WERI-Rb-1 (cell line): ENCODE measurements at regions not wholly inside any gene's neighbourhood (a gene's known extent, or its start where the extent isn't known, plus 50 kb on each side); places are given as distances from the start of the nearest gene placed in this dataset.
"Not testable (repeated sequence)": the region's sequence is repeated elsewhere in the genome, so short reads cannot be mapped to it uniquely, and the experiment has no call there.

Experiments used
- DNase-seq: peaks from one replicate; pipeline ENCODE4 v3.0.0-alpha.2; 2020
- H3K27ac ChIP-seq: fragments of 250-450 bp; sonication (Bioruptor Pico); 2 replicates; pipeline ENCODE4 v1.5.1; 2020; ENCODE audit warnings: mild to moderate bottlenecking, moderate library complexity
- H3K27me3 ChIP-seq: fragments of 250-450 bp; sonication (Bioruptor Pico); 2 replicates; pipeline ENCODE4 v1.5.1; 2021; ENCODE audit warnings: mild to moderate bottlenecking, low read depth, moderate library complexity; ENCODE audit not compliant: insufficient read depth, severe bottlenecking
- H3K36me3 ChIP-seq: fragments of 250-450 bp; sonication (Bioruptor Pico); 2 replicates; pipeline ENCODE4 v1.5.1; 2020; ENCODE audit warnings: mild to moderate bottlenecking, moderate library complexity
- H3K4me3 ChIP-seq: 2 replicates; pipeline ENCODE4 v1.5.1; 2011; ENCODE audit warnings: low read depth, mild to moderate bottlenecking, control low read depth, low read length
- H3K9me3 ChIP-seq: fragments of 250-450 bp; sonication (Bioruptor Pico); 2 replicates; pipeline ENCODE4 v1.5.1; 2021; ENCODE audit warnings: mild to moderate bottlenecking, moderate library complexity; ENCODE audit not compliant: severe bottlenecking
- CTCF ChIP-seq: IDR thresholded peaks from 2 replicates; pipeline ENCODE4 v1.5.1; 2011; ENCODE audit warnings: low read depth, mild to moderate bottlenecking, control low read depth, inconsistent platforms, low read length

- no peaks in the 10 kb centered on the region for H3K36me3 ChIP-seq
- H3K27me3 ChIP-seq, result no peaks in the 10 kb centered on the region
- no peaks in the 10 kb centered on the region for H3K9me3 ChIP-seq
- H3K27ac ChIP-seq, result no peak overlapping the region
- no peak overlapping the region for H3K4me3 ChIP-seq
- TF ChIP-seq CTCF, result no peak
- no peak for DNase-seq
Measured at GRCh38 chr2:12463189-12463588, 253.5 kb upstream of the TRIB2 start.

- TF ChIP-seq CTCF, result no peak
- Histone ChIP-seq H3K27me3 (no peaks in the 10 kb centered on the region), H3K27ac (no peak overlapping the region), H3K36me3 (no peaks in the 10 kb centered on the region), H3K4me3 (no peak overlapping the region), H3K9me3 (no peaks in the 10 kb centered on the region)
- no peak for DNase-seq
Measured at GRCh38 chr2:12465631-12466135, 251.1 kb upstream of the TRIB2 start.

GRCh38 chr2:12467303-12467702 lies 249.4 kb upstream of the TRIB2 start:
- no peaks in the 10 kb centered on the region for H3K36me3 ChIP-seq
- no peak for TF ChIP-seq CTCF

GRCh38 chr2:12469141-12469561 lies 247.6 kb upstream of the TRIB2 start:
- DNase-seq, result no peak
- Histone ChIP-seq H3K27ac (no peak overlapping the region), H3K36me3 (no peaks in the 10 kb centered on the region), H3K9me3 (no peaks in the 10 kb centered on the region), H3K4me3 (no peak overlapping the region), H3K27me3 (no peaks in the 10 kb centered on the region)
- TF ChIP-seq CTCF, result no peak

More at GRCh38 chr2:12467303-12467702, 249.4 kb upstream of the TRIB2 start:
- H3K4me3 ChIP-seq, result no peak overlapping the region
- H3K9me3 ChIP-seq, result no peaks in the 10 kb centered on the region
- H3K27ac ChIP-seq, result no peak overlapping the region
- H3K27me3 ChIP-seq, result no peaks in the 10 kb centered on the region
- no peak for DNase-seq

- not testable (repeated sequence) for H3K27me3 ChIP-seq, H3K36me3 ChIP-seq, DNase-seq, H3K27ac ChIP-seq, H3K9me3 ChIP-seq, H3K4me3 ChIP-seq
Measured at GRCh38 chr2:12472265-12472664, 244.5 kb upstream of the TRIB2 start.

GRCh38 chr2:12478151-12479064 lies 238.3 kb upstream of the TRIB2 start:
- TF ChIP-seq CTCF, result no peak

More at GRCh38 chr2:12478151-12479064, 238.3 kb upstream of the TRIB2 start:
- Histone ChIP-seq H3K36me3 (no peaks in the 10 kb centered on the region), H3K4me3 (no peak overlapping the region), H3K27ac (no peak overlapping the region), H3K9me3 (no peaks in the 10 kb centered on the region), H3K27me3 (no peaks in the 10 kb centered on the region)
- no peak for DNase-seq
